ENCODE measurements at regions not wholly inside any gene's neighbourhood (a gene's known extent, or its start where the extent isn't known, plus 50 kb on each side); places are given as distances from the start of the nearest gene placed in this dataset.

DNA sequence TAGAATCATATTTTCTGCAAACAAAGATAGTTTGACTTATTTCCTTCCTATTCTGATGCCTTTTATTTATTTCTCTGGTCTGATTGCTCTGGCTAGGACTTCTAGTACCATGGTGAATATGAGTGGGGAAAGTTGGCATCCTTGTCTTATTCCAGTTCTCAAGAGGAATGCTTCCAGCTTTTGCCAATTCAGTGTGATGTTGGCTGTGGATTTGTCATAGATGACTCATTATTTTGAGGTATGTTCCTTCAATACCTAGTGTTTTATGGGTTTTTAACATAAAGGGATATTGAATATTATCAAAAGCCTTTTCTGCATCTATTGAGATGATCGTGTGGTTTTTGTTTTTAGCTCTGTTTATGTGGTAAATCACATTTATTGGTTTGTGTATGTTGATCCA is 139.4 kb upstream of the CNTN1 start:
- DNase-seq (ENCODE audit: low read depth, low spot score), result no peak

DNA sequence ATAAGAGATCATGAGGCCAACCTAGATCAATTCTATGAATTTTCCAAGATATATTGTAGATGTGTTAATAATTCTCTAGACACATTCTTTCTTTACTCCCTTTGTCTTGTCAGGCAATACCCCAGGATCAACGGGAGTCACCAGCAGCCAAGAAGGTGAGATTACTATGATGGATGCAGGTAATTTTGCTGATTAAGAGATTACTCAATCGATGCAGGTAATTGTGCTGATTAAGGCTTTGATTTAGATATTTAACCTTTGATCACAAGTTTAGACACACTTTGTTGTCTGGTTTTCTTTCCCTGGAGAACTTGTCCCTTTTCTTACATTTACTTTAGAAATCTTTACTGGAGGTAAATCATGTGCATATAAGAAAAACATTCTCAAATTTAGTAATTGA is 134.3 kb upstream of the CNTN1 start:
- no peak for DNase-seq (ENCODE audit: low read depth, low spot score)

DNA sequence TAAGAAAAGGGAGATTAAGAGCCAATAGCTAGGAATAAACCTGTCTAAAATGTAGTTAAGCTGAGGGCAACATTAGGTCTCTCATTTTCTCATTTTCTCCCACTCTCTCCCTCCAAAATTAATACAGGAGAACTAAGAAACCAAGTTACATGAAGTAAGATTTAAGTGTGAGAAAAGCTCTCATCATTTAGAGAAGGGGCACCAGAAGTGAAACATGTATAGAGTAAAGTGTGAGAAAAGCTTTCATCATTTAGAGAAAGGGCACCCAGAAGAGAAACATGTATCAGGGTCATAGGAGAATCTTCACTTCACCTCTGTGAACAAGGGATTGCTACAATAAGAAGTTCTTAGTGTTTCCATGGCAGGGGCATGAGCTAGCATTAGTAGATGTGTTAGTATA is 132.4 kb upstream of the CNTN1 start:
- no peak for DNase-seq (ENCODE audit: low read depth, low spot score)

DNA sequence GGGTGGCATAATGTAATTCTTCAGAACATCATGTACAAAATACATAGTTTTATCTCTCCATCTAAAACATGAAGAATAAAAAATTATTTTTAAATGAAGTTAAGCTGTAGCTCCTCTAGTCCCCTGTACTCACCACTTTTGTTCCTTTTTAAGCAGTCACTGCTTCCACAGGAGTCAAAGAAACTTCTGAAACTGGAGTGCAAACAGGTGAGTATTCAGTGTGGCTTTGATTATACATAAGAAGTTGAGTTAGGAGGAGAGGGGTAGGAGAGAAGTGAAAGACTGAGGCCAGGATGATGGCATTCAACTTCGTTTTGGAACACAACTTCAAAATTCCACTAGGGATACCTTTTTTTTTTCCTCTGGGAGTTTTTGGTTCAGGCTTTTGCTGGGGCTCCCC is 131.4 kb upstream of the CNTN1 start:
- DNase-seq (ENCODE audit: low read depth, low spot score), result no peak

DNA sequence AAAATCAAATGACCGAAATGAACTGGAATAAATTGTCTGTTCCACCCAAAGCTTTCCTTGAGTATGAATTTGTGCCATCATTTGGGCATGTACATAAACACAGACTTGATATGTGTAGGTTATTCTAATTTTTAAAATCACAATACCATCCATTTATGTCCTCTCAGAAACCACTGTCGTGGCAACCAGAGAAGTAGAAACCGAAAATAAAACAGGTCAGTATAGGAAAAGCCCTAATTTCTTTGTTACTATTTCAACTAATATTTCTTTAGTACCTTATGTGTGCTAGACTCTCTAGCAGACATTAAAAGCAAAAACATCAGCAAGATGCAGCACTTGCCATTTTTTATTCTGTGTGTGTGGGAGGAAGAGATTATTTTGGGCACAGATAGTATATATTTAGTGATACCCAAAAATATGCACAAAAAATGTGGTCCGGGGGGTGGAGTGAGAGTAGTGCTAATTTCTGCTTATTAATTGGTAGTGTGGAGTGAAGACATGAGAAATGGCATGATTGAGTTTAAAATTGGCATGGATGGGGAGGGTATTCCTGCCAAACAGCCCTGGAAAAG is 130.8 kb upstream of the CNTN1 start:
- DNase-seq (ENCODE audit: low read depth, low spot score), result no peak

DNA sequence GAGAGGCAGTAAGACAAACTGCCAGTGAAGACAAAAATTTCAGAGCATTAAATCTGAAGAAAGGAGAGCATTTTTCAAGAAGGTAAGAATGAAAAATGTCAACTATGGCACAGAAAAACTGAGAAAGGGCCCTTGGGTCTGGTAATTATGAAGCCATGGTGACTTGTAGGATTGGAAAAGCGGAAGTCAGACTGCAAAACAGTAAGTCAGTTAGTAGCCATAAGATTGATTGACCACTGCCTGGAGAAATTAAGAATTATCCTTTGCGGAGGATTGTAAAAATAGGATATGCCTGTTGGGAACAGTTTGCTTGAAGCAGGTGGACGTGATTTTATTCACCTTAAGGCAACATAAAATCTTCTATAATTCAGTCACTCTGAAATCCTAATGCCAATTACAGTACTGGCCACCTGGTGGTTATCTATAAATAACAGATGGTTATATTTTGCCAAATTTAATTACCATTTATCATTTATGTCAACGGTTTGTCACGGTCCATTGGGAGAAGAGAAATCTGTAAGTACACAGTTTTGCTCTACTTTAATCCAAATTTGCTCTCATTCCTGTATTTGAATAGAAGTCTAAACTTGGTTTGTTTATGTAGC is 127.1 kb upstream of the CNTN1 start:
- DNase-seq (ENCODE audit: low read depth, low spot score), result no peak

DNA sequence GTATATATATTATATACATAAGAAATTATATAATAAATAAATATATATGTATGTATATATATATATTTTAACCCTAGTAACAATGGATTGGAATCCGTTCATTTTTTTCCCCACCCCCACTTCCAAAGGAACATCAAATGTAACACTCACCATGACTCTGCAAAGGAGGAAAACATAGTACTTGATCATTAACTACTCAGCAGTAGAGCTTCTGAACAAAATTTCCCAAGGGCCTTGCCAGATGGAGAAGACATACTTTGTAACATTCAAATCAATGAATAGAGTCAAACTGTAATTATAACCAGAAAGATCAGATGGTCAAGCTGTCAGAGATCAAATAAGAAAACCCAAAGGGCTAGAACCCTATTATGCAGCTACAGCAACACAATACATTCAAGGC is 126.0 kb upstream of the CNTN1 start:
- DNase-seq (ENCODE audit: low read depth, low spot score), result no peak

DNA sequence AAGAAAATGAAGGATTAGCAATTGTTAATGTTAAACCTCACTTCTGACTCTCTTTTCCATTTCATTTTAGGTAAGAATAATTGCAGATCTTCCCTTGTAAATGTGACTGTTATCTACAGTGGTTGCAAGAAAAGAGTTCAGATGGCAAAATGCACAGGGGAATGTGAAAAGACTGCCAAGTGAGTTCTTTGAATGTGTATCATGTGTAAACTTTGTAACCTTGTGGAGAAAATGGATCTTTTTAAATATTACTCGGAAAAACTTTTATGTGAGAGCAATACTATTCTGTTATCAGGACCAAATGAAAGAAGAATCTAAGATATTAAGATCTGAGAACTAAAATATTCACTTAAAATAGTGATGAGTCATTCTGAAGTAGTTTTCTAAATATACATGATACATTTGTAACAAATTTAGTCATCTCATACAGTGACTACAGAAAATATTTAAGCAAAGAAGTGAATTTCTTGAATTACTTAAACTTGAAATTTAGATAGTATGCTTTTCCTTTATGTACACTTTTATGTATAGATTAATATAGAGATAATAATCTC is 122.5 kb upstream of the CNTN1 start:
- no peak for DNase-seq (ENCODE audit: low read depth, low spot score)

DNA sequence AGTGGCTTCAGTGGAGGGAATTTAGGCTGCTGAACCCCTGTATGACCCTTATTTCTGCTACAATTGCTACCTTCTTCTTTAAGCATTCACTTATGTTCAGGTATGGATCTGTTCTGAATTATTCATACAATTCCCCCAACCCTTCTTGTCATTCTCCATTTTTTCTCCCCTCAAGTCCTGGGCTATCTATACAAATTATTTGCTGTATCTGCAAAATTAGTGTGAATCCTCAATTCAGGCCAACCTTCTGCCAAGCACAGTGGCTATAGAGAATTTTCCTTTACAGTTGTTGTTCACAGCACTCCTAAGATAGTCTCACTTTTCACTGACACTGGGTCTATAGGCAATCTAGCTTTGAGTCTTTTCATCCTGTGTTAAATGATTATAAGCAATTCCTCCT is 119.2 kb upstream of the CNTN1 start:
- no peak for DNase-seq (ENCODE audit: low read depth, low spot score)

DNA sequence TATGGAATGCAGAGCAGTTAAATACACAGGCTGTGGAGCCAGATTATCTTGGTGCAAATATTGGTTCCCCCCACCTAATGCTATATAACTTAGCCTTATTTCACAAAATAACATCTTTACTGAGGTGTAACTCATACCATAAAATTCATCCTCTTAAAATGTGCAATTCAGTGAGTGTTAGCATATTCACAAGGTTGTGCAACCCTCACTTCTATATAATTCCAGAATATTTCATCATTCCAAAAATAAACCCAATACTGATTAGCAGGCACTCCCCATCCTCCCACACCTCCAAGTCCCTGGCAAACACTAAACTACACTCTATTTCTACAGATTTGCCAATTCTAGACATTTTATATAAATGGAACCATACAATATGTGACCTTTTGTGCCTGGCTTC is 116.3 kb upstream of the CNTN1 start:
- no peak for DNase-seq (ENCODE audit: low read depth, low spot score)

DNA sequence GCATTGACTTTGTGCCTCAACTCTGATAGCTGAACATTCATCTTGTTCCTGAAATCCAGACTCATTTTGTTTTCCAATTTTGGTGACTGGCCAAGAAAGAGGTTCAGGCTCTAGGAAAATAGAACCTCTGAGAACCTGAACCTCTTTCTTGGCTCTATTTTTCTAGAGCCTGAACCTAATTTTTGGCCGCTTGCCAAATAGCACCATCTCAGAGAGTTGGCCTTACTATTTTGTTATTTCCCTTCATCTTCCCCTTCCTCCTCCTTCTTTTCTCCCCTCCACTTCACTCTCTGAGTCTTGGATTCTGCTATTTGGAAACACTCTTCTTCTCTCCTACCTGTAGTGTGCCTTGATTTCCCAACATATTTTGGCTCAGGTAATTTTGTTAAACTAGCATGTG is 114.4 kb upstream of the CNTN1 start:
- DNase-seq (ENCODE audit: low read depth, low spot score), result no peak

DNA sequence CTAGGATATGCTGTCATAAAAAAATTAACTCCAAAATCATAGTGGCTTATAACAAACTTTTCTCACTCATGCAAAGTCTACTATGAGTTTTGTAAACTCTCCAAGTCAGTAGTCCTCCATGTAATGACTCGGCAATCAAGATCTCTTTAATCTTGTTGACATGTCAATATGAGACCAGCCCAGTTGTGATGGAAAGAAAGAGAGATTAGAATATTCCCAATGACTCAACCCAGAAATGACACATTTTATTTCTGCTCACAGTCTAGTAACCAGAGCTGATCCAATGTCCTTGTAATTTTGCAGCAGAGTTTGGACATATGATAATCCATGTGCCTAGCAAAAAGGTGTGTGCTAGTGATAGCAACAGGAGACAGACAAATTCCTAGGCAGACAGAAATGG is 112.6 kb upstream of the CNTN1 start:
- no peak for DNase-seq (ENCODE audit: low read depth, low spot score)

DNA sequence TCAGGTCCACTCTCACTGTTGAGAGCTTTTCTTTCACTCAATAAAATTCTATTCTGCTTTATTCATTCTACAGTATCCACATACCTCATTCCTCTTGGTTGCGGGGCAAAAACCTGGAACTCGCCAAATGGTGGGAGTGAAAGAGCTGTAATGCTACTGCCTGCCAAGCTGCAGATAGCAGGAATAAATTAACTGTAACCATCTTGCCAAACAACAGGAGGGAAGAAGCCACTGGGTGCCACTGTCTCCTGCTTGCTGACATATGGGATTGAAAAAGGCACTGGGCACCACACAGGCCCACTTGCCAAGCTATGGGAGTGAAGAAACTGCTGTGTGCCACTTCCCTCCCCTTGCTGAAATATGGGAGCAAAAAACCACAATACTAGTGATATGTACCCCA is 111.9 kb upstream of the CNTN1 start:
- no peak for DNase-seq (ENCODE audit: low read depth, low spot score)

DNA sequence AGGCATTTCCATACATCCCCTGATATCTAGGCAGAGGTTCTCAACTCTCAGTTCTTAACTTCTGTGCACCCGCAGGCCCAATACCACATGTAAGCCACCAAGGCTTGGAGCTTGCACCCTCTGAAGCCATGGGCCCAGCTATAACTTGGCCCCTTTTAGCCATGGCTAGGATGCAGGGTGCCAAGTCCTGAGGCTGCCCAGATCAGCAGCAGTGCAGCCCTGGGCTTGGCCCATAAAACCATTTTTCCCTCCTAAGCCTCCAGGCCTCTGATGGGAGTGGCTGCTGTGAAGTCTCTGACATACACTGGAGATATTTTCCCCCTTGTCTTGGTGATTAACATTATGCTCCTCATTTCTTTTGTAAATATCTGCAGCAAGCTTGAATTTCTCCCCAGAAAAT is 110.3 kb upstream of the CNTN1 start:
- DNase-seq (ENCODE audit: low read depth, low spot score), result no peak

DNA sequence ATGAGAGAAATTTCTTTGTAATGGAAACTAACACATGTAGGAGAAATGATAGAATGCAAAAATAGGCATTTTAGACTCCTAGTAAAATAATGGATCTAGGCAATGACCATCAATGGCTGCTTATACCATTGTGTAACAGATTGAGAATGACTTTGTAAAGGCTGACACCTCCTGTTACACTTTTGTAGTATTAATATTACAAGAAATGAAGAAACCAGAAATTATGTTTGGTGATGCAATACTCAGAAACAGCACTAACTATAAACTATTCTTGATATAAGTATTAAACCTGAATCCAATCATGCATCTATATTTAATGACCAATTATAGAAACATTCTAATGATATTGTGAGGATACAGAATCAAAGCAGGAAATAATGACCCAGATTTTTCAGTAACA is 108.5 kb upstream of the CNTN1 start:
- DNase-seq (ENCODE audit: low read depth, low spot score), result no peak

DNA sequence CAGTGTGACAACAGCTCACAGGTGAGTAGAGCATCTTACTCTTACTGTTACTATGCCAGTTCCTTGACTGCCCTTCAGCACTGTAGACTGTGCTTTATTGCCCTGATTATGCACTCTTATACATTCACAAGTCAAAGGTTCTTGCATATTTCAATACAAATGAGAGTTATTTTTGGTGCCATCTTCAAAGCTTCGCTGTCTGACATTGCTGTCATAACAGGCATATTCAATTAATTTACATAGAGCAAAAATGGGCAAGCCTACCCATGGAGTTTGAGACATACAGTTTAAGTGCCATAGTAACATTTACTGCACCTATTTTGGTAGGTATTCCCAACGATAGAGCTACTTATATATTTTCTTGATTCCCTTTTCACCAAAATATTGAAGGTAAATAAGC is 107.5 kb upstream of the CNTN1 start:
- no peak for DNase-seq (ENCODE audit: low read depth, low spot score)

DNA sequence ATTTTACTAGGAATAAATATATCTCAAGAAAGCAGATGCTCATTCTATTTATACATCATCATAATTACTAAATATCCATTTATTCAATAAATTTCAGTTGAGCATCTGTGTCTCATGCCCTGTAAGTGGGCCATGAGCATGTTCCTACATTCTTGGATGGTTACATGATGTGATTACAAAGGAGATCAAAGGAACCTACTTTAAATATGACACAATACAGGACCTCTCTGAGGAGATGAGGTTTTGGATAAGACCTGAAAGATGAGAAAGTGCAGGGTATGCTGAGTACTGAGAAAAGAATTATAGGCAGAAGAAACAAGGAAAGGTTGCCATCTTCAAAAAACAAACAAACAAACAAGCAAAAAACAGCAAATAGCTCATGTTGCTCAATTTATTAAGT is 105.4 kb upstream of the CNTN1 start:
- DNase-seq (ENCODE audit: low read depth, low spot score), result no peak

DNA sequence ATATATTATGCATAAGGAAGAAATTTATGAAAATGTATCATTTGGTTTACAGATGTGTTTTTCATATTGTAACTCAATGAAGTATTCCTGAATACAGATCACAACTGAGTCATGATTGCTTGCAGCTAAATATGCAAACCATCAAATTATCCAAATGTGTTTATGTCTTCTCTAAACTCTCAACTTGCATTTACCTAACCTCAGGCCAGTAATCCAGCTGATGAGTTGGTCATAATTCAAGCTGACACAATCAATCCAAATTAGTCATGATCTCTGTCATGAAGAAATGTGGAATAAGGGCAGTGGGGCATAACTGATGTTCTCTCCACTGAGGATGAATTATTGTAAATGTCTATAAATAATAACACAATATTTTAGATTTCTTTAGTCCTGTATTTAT is 104.8 kb upstream of the CNTN1 start:
- DNase-seq (ENCODE audit: low read depth, low spot score), result no peak

DNA sequence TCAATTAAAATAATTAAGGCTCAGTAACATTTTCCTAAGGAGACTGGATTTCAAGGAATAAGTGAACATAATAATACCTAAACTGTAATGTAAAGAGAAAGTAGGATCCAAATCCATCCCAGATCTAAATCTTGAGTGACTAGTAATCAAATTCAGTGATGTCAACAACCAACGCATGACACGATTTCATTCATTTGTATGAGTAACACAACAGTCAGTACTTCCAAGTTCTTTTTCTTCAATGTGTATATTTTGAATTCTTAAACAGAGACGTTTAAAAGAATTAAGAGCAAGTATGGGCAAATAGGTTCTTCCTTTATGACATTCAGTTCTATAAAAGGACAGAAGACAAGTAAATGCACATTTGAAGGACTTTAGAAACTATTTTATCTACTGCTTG is 104.3 kb upstream of the CNTN1 start:
- DNase-seq (ENCODE audit: low read depth, low spot score), result no peak

DNA sequence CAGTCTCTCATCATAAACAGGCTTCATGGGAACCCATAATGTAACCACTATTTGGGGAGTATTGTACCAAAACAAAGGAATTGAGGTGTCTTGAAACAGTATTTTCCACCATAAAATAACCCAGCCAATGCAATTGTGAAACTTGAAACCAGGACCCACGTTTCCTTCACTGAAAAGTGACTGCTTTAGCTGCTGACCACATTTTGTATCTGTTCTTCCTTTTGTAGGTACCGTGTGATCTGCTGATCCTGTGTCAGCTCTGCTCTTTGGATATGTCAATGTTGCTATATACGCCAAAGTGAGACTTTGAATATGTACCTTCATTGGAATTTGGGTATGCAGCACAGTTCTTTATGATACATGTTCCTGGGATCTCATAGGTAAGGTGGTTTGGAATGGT is 95.1 kb upstream of the CNTN1 start:
- DNase-seq (ENCODE audit: low read depth, low spot score), result no peak

DNA sequence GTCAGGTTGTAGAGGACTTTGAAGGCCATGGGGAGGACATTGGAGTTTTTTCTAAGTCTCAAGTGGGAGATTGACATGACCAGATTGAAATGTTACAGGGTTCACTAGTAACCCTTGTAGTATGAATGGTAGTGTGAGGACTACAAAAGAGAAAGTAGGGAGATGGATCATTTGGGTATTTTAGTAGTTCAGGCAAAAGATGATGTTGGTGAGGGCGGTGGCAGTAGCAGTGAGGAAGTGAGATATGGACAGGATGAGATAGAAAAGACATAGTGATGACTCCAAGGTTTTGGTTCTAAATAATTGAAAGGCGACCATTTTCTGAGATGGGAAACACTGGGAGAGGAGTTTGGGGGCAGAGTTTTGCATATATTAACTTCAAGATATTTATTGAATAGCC is 94.2 kb upstream of the CNTN1 start:
- no peak for DNase-seq (ENCODE audit: low read depth, low spot score)

DNA sequence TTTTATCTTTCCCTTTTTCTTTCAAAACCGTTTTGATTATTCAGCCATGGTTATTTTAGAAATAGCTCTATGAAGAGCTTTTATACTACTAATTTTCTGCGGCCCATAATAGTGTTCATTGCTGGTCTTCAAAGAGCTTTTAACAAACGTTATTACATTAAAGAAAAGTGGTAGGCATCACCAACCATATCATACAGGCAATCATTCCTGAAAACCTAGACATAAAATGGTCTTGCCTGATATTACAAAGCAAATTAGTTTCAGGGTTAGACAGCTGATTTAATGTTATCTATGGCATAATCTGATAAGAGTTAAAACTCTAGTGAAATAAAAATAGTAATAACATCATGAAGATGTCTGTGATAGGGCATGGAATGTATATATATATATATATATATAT is 89.7 kb upstream of the CNTN1 start:
- no peak for DNase-seq (ENCODE audit: low read depth, low spot score)

DNA sequence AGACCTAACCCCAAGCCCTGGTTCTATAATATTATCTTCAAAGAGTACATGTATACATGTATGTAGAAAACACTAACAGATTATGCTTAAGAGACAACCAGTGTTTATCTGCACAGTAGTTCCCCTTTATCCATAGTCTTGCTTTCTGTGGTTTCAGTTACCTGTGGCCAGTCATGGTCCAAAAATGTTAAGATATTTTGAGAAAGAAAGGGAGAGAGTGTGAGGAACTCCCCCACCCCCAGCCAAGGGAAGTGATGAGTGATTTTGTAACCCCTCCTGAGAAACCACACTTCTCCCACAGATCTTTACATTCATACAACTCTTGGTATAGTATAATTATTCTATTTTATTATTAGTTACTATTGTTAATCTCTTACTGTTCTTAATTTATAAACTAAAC is 77.3 kb upstream of the CNTN1 start:
- no peak for DNase-seq (ENCODE audit: low read depth, low spot score)

DNA sequence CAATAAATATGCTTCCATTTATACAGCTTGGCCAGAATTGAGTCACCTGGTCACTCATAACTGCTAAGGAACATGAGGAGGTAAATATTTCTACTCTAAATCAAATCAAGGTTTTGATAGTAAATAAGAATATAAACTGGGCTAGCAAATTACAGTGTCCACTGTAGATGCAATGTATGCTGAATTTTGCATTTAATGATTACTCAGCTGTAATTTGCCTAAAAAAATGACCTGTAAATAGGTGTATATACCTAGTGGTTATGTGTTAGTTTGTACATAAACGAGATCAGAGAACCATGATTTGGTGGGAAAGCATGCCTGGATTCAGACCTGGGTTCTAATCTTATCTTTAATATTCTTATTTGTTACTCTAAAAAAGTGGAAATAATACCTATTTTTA is 76.6 kb upstream of the CNTN1 start:
- no peak for DNase-seq (ENCODE audit: low read depth, low spot score)
